Activated CD8-positive, alpha-beta T cell treated with anti-CD3 and anti-CD28 coated beads, Interleukin-2, amount 10 ng/mL, durations not matched to agents 7 days and 5 days (primary cell): ENCODE measurements at regions not wholly inside any gene's neighbourhood (a gene's known extent, or its start where the extent isn't known, plus 50 kb on each side); places are given as distances from the start of the nearest gene placed in this dataset.

Experiments
- ATAC-seq: fragments of 150-1000 bp; cut with Tn5 transposase; one replicate; pipeline ENCODE4 v1.10.0; 2021; ENCODE audit warnings: moderate library complexity
- CTCF ChIA-PET: fragments of 350-600 bp; sonication (Branson Sonifier 250); formaldehyde crosslinking; loops from one replicate; lab custom pipeline; 2021; ENCODE audit warnings: antibody characterized with exemption; lab: Charles Lee
- POLR2A ChIA-PET: fragments of 350-600 bp; sonication (Branson Sonifier 250); formaldehyde crosslinking; loops from one replicate; lab custom pipeline; 2021; ENCODE audit warnings: antibody characterized with exemption; lab: Charles Lee
- DNase-seq: peaks from one replicate; pipeline ENCODE4 v3.0.0-alpha.2; 2020
- H3K27ac Mint-ChIP-seq: one replicate; pipeline ENCODE4 v1.8.0; 2021; ENCODE audit warnings: mild to moderate bottlenecking, mixed read lengths
- H3K27me3 Mint-ChIP-seq: one replicate; pipeline ENCODE4 v1.8.0; 2021; ENCODE audit warnings: low read depth, mixed read lengths
- H3K36me3 Mint-ChIP-seq: one replicate; pipeline ENCODE4 v1.8.0; 2021; ENCODE audit warnings: low read depth, mixed read lengths
- H3K4me1 Mint-ChIP-seq: one replicate; pipeline ENCODE4 v1.8.0; 2021; ENCODE audit warnings: low read depth, mixed read lengths
- H3K4me3 Mint-ChIP-seq: one replicate; pipeline ENCODE4 v1.8.0; 2021; ENCODE audit warnings: mild to moderate bottlenecking, mixed read lengths
- H3K9me3 Mint-ChIP-seq: one replicate; pipeline ENCODE4 v1.8.0; 2022; ENCODE audit warnings: mixed read lengths; ENCODE audit not compliant: insufficient read depth

- H3K27ac Mint-ChIP-seq: no peak overlapping the region
- ATAC-seq (no peak), DNase-seq (no peak)
- CTCF ChIA-PET: no interaction called here
- no peaks in the 10 kb centered on the region for H3K4me1 Mint-ChIP-seq
- no peaks in the 10 kb centered on the region for H3K36me3 Mint-ChIP-seq
- no peaks in the 10 kb centered on the region for H3K9me3 Mint-ChIP-seq
- no peaks in the 10 kb centered on the region for H3K27me3 Mint-ChIP-seq
- H3K4me3 Mint-ChIP-seq: no peak overlapping the region
- POLR2A ChIA-PET: no interaction called here
These were observed 60.9 kb upstream of the SLC4A7 start for GRCh38 chr3:27545061-27545460.

DNA sequence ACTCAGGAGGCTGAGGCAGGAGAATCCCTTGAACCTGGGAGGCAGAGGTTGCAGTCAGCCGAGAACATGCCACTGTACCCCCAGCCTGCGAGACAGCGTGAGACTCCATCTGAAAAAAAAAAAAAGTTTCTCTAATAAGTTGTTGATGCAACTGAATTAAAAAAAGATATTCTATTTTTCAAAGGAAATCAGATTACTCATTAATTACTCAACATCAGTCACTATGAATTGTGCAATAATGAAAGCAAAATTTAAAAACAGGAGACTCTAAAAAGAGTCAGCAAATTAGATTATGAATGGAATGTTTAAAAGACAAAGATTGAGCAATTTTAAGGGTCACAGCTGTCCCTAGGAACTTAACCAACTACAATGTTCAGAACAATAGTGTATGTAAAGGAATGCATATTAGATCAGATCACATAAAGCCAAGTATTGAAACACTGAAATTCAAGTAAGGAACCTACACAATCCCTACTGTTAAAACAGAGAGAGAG, 60.2 kb upstream of the SLC4A7 start:
- H3K4me3 Mint-ChIP-seq: no peak overlapping the region
- no peak for ATAC-seq
- H3K27ac Mint-ChIP-seq: no peak overlapping the region
- no peaks in the 10 kb centered on the region for H3K27me3 Mint-ChIP-seq
- CTCF ChIA-PET: no interaction called here
- H3K36me3 Mint-ChIP-seq: no peaks in the 10 kb centered on the region
- POLR2A ChIA-PET: no interaction called here
- no peaks in the 10 kb centered on the region for H3K9me3 Mint-ChIP-seq
- no peak for DNase-seq
- H3K4me1 Mint-ChIP-seq: no peaks in the 10 kb centered on the region

DNA sequence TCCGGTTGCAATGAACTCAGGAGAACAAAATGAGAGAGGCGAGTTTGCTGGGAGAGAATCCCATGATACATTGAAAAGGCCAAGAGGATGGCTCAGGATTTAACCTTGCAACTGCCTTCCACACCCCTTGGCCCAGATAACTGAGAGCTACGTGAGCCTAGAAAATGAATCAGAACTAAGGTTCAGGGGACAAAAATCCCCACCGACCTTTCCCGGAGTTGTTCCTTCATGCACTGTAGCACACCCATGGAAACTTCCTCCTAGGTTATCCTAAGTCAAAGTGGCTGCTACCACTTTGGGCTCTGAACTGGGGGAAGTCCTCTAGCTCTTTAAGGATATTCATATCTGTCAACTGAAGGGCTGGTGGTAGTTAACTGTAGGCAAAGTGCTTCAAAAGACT, 58.3 kb upstream of the SLC4A7 start:
- no peaks in the 10 kb centered on the region for H3K9me3 Mint-ChIP-seq
- no peaks in the 10 kb centered on the region for H3K36me3 Mint-ChIP-seq
- no peaks in the 10 kb centered on the region for H3K4me1 Mint-ChIP-seq
- no peak for ATAC-seq
- no peak for DNase-seq
- no peaks in the 10 kb centered on the region for H3K27me3 Mint-ChIP-seq
- H3K4me3 Mint-ChIP-seq: no peak overlapping the region
- ChIA-PET CTCF (interaction anchor here (1.4 kb wide), 1 partner anchor 59 kb away, joined by 3 read pairs; no protein-coding TSS in a partner anchor), POLR2A (interaction anchor here (0.7 kb wide), 1 partner anchor 58 kb away, joined by 3 read pairs; no protein-coding TSS in a partner anchor)
- H3K27ac Mint-ChIP-seq: no peak overlapping the region

GRCh38 chr3:27540231-27540630, 56.0 kb upstream of the SLC4A7 start:
- Mint-ChIP-seq H3K4me3 (no peak overlapping the region), H3K27ac (no peak overlapping the region), H3K27me3 (no peaks in the 10 kb centered on the region), H3K36me3 (no peaks in the 10 kb centered on the region), H3K4me1 (no peaks in the 10 kb centered on the region), H3K9me3 (no peaks in the 10 kb centered on the region)
- ATAC-seq (no peak), DNase-seq (no peak)
- ChIA-PET POLR2A (no interaction called here), CTCF (interaction anchor here (1.2 kb wide), 1 partner anchor 35 kb away, joined by 3 read pairs; no protein-coding TSS in a partner anchor)

DNA sequence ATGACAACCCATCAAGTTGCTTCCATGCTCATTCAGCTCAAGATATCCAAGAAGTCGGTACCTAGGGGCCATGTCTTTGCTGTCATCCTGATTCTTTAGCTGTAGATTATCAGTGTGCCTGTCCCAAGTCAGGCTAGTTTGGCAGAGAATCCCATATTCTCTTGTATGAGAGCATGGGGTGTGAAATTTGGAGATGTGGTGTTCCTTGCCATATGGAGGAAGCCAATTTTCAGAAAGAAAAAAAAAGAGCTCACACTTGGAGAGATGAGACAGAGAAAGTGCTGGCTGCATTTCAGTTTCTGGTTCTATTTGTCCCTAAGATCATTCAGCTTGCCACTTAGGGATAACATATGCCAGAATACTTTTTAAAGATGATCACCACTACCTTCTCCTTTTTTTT, 52.3 kb upstream of the SLC4A7 start:
- POLR2A ChIA-PET: no interaction called here
- CTCF ChIA-PET: interaction anchor here (1.0 kb wide), 1 partner anchor 52 kb away, joined by 3 read pairs; the partner anchor contains the start of gene SLC4A7
- ATAC-seq (no peak), DNase-seq (no peak)
- Mint-ChIP-seq H3K4me3 (no peak overlapping the region), H3K27me3 (no peaks in the 10 kb centered on the region), H3K9me3 (no peaks in the 10 kb centered on the region), H3K27ac (no peak overlapping the region), H3K4me1 (peaks cover 13% of the 10 kb centered on the region), H3K36me3 (no peaks in the 10 kb centered on the region)

DNA sequence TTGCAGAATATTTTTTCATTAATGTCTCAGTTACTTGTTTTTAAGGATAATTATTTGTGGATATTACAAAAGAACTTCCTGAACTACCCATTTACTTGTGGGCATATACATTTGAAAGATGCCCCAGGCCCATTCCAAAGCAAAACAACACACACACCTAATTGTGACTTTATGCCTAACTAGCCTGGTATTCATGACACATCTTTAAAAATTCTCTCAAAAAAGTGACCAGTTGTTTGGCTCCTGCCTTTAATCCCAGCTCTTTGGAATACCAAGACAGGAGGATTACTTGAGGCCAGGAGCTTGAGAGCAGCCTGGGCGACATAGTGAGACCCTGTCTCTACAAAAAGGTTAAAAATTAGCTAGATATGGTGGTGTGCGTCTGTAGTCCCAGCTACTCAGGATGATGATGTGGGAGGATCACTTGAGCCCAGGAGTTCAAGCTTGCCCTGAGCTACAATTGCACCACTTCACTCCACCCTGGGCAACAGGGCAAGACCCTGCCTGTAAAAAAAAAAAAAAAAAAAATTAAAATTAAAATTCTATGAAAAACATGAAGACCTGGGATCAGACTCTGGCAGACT, 51.7 kb upstream of the SLC4A7 start:
- Mint-ChIP-seq H3K36me3 (no peaks in the 10 kb centered on the region), H3K4me1 (peaks cover 13% of the 10 kb centered on the region), H3K27ac (no peak overlapping the region), H3K9me3 (no peaks in the 10 kb centered on the region), H3K27me3 (no peaks in the 10 kb centered on the region), H3K4me3 (no peak overlapping the region)
- DNase-seq: no peak
- ChIA-PET POLR2A (interaction anchor here (0.6 kb wide), 1 partner anchor 53 kb away, joined by 3 read pairs; no protein-coding TSS in a partner anchor), CTCF (interaction anchor here (1.0 kb wide), 1 partner anchor 51 kb away, joined by 3 read pairs; the partner anchor contains the start of gene SLC4A7)
- ATAC-seq: no peak

DNA sequence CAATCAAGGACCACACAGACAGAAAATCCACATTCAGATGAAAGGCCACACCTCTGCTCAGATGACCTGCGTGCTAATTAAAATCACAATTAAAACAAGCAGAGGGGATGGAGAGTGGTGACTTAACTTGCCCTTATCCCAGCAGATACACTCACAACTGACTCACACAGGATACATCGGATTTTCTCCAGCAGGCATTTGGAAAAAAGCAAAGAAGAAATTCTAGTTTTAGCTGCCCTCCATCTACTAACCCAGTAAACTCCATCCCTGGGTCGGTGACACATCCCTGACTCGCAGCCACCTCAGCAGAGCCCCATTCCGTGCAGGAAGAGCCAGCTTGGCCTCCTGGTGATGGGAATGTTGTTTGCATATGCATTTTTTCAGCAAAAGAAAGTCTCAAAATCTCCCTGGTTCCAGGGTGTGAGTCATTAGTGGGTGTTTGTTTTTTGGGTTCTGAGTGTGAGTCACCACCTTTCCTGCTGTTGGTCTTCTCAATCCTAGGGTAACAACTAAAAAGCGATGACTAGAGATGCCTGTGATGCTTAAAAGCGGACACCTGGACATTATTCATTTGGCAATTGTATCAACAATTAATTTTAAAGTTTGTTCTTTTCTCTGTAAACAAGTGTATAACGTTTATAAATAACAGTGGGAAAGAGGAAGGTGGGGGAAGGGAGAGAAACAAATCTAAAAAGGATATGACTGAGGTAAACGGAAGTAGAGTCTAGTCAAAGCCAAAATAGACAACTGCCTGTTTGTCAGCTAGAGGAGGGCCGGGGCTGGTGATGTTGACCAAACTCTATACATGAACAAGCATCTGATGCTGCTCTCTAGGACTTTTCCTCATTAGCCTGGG, 49.8 kb upstream of the SLC4A7 start:
- H3K9me3 Mint-ChIP-seq: no peaks in the 10 kb centered on the region
- DNase-seq (peak; percentile 32), ATAC-seq (peak; percentile 76)
- no peaks in the 10 kb centered on the region for H3K36me3 Mint-ChIP-seq
- ChIA-PET POLR2A (interaction anchor here (0.6 kb wide), 1 partner anchor 759 kb away, joined by 3 read pairs; no protein-coding TSS in a partner anchor), CTCF (no interaction called here)
- H3K27ac Mint-ChIP-seq: peak overlapping the region; percentile 82
- no peak overlapping the region for H3K4me3 Mint-ChIP-seq
- H3K4me1 Mint-ChIP-seq: peaks cover 13% of the 10 kb centered on the region
- H3K27me3 Mint-ChIP-seq: no peaks in the 10 kb centered on the region
